ENCODE measurements at regions not wholly inside any gene's neighbourhood (a gene's known extent, or its start where the extent isn't known, plus 50 kb on each side); places are given as distances from the start of the nearest gene placed in this dataset.
A peak's percentile ranks its signal among the peaks of the same experiment; 100 is the strongest.

DNA sequence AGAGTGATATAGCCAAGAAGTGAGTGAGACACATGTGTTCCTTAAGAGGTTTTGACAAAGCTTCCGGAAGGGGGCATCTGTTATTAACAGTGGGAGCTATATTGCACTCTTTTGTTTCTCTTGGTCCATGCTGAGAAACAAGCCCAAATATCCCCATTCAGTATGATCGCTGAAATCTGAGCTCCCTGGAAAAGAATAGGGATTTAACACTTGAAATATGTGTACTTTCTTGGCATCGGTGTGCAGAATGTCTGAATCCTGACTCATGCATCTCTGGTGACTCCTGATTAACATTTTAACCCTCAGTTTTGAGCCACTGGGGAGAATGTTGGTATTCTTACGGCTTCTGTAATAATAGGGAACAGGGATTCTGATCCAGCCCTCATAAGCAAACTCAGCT lies 448.1 kb downstream of the TSN start:
- TF ChIP-seq, protein P1, sequence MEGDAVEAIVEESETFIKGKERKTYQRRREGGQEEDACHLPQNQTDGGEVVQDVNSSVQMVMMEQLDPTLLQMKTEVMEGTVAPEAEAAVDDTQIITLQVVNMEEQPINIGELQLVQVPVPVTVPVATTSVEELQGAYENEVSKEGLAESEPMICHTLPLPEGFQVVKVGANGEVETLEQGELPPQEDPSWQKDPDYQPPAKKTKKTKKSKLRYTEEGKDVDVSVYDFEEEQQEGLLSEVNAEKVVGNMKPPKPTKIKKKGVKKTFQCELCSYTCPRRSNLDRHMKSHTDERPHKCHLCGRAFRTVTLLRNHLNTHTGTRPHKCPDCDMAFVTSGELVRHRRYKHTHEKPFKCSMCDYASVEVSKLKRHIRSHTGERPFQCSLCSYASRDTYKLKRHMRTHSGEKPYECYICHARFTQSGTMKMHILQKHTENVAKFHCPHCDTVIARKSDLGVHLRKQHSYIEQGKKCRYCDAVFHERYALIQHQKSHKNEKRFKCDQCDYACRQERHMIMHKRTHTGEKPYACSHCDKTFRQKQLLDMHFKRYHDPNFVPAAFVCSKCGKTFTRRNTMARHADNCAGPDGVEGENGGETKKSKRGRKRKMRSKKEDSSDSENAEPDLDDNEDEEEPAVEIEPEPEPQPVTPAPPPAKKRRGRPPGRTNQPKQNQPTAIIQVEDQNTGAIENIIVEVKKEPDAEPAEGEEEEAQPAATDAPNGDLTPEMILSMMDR (IDR thresholded peaks at IDR 0.05; ENCODE audit: low read depth, low read length), result no peak; the same call in 1 of the 2 replicates
- DNase-seq (ENCODE audit: extremely low read depth, low read depth), result peak; percentile 11

DNA sequence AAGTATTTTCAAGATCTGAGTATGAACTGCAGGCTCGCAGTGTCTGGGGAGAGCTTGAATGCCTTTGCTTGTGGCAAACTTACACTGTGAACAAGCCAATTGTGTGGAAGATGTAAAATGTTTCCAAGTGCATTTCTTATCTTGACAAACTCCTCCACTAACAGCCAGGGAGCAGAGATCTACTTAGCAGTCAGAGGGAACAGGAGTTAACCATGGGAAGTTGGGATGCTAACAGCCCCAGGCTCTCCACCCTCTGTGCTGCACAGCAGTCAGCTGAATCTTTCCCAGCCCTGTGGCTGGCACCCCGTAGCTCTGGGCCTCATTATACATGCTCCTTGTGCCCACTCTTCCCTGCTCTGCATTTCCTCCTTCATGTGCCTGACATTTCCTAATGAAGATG lies 450.2 kb downstream of the TSN start:
- no peak for DNase-seq (ENCODE audit: extremely low read depth, low read depth)
- TF ChIP-seq, protein P1 (IDR thresholded peaks at IDR 0.05; ENCODE audit: low read depth, low read length), result no peak

DNA sequence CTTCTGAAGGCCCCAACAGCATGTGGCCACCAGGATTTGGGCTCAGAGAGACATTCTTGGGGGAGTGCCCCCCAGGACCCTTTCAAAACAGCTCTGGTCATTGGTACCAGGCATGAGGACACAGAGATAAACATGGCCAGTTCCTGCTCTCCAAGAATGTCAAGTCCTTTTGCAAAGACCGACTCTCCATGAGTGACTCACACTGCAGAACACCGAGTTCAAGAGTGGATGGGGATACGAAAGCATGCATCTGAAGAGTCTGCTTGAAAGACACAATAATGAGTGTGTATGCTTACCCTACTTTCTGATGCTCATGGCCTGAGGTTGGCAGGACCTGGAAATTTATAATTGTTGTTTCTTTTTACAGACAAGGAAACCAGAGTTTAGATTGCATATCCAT lies 450.6 kb downstream of the TSN start:
- no peak for DNase-seq (ENCODE audit: extremely low read depth, low read depth)
- TF ChIP-seq, protein P1 (IDR thresholded peaks at IDR 0.05; ENCODE audit: low read depth, low read length), result no peak

DNA sequence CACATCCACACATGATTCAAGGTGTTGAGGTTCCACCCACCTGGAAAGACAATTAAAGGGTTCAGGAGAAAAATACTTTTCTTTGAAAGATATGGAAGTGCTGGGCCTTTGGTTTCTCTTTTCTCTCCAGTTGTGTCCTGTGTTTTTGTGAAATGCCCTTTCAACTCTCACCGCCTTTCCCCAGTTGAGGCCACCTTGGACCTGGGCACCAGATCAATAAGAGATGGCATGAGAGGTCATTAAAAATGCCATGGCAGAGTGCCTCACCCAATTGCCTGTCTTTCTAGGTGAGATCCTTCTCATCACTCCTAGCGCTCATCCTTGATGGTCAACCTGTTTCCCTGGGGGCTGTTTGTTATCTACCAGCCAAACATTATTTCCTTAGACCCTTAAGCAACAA lies 453.9 kb downstream of the TSN start:
- DNase-seq (ENCODE audit: extremely low read depth, low read depth), result no peak
- TF ChIP-seq, protein P1 (IDR thresholded peaks at IDR 0.05; ENCODE audit: low read depth, low read length), result no peak

DNA sequence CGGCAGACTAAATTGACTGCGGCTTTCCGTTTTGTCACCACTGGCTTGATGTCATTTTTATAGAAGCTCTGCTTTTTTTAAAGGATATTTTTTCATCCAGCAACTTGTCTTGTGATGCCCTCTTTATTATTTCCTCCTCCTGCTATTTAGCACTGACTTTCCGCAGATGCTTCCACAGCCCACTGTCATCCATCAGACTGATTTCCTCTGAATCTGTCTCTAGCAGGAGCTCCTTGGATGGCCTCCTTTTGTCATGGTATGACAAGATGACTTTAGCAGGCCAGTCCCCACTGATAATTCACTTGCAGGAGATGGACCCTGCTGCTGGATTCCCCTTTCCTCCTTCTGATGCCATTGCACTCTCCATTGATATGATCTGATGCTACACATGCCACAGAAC lies 454.6 kb downstream of the TSN start:
- no peak for DNase-seq (ENCODE audit: extremely low read depth, low read depth)
- TF ChIP-seq, protein P1 (IDR thresholded peaks at IDR 0.05; ENCODE audit: low read depth, low read length), result no peak

DNA sequence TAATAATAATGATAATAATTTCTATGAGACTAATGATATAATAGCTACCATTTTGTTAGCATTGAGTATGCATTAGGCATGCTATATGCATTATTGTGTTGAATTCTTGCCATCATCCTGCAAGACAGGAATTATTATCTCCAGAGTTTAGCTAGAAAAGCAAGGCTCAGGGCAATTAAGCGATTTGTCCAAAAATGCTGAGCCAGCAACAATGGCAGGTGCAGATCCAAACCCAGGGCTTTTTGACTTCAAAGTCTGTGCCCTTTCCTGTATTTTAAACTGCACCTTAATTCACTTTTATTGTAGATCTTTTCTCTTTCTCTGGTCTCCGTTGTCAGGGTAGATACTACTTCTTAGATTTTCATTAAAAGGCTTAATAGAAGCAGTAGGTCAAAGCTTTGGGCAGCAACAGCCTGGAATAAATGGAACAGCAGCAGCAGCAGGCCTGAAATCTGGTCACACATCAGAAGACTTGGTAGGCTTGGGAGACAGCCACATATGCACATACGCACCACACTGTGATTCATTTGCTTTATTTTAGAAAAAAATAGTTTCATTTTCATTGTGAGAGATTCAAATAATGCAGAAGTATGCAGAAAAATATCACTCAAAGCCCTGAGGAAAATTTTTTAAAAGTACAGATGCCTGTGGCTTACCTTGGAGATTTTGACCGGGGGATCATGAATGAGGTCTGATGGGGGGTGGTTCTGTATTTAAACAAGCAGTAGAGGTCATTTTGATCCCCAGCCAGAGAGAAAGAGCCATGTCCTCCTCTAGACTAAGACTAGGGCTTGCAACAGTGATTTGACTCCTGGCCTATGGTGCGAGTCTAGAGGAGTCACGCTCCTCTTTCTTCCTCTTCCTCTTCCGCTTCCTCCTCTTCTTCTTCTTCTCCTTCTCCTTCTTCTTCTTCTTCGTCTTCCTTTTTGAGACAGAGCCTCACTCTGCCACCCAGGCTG lies 455.7 kb downstream of the TSN start:
- no peak for DNase-seq (ENCODE audit: extremely low read depth, low read depth)
- TF ChIP-seq, protein P1 (IDR thresholded peaks at IDR 0.05; ENCODE audit: low read depth, low read length), result no peak

DNA sequence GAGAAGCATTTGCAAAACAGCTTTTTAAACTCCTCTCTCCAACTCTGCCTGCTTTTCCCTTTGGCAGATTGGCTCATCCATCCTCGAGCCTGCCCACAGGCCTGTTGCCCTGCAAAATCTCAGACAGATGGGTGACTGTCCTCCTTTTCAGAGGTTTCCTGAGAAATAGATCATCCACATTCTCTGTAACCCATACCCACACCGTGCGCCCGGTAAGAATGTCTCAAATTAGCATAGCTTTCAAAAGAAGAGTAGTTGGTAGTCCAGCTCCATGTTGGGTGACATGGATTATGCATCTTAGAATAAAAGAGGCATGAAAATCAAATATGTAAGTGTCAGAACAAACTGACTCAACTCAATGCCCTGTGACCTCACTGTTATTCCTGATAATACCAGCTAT lies 457.9 kb downstream of the TSN start:
- DNase-seq (ENCODE audit: extremely low read depth, low read depth), result no peak
- TF ChIP-seq, protein P1 (IDR thresholded peaks at IDR 0.05; ENCODE audit: low read depth, low read length), result no peak
